ENCODE measurements at regions not wholly inside any gene's neighbourhood (a gene's known extent, or its start where the extent isn't known, plus 50 kb on each side); places are given as distances from the start of the nearest gene placed in this dataset.

DNA sequence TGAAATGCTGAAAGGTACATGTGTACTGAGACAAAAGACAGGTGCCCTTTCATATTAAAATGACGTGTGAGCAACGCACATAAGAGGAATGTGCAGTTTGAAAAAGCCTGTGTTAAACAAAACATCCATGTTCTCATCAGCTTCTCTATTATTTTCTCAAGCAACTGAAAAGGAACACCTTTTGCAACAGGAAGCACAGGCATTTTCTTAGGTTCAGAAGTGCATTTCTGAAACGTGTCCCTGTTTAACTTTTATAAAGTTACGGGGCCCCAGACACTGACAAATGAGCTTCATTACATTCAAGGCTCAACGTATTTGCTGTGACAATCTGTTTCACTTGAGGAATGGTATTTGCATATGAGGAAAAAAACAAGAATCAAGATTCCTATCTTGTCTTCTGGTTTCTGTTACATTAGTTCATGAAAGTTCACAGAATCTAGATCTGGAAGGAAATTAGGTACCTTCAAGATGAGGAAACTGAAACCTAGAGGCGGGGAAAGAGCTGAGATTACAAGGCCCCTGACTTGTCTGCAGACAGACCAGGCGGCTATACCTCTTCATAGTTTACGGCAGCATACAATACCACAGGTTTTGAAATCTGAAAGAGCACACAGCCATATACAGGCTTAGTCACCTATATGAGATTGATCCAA is 431.7 kb downstream of the KLF12 start:
- TF ChIP-seq, protein P1, sequence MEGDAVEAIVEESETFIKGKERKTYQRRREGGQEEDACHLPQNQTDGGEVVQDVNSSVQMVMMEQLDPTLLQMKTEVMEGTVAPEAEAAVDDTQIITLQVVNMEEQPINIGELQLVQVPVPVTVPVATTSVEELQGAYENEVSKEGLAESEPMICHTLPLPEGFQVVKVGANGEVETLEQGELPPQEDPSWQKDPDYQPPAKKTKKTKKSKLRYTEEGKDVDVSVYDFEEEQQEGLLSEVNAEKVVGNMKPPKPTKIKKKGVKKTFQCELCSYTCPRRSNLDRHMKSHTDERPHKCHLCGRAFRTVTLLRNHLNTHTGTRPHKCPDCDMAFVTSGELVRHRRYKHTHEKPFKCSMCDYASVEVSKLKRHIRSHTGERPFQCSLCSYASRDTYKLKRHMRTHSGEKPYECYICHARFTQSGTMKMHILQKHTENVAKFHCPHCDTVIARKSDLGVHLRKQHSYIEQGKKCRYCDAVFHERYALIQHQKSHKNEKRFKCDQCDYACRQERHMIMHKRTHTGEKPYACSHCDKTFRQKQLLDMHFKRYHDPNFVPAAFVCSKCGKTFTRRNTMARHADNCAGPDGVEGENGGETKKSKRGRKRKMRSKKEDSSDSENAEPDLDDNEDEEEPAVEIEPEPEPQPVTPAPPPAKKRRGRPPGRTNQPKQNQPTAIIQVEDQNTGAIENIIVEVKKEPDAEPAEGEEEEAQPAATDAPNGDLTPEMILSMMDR (conservative IDR thresholded peaks at IDR 0.05; ENCODE audit: low read length) = no peak
- no peak for DNase-seq (ENCODE audit: low read depth)
- no peak overlapping the region for H3K4me3 ChIP-seq (ENCODE audit: low read length)

DNA sequence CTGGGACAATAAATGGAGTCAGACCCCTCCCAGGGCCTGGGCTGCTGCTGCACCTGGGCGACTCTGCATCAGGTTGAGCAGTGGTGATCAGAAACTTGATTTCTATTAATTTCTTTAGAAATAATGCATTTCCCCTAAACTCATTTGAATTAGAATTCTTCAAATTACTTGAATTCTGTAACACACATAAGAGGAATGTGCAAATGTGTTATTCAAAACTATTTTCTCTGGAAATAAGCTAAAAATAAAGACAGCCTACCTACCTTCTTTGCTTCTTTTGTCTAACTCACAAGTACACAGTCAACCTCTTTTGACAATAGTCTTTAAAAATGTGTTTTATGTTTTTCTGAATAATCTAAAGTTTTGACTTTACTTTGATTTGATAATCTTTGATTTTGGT is 433.0 kb downstream of the KLF12 start:
- H3K4me3 ChIP-seq (ENCODE audit: low read length) = no peak overlapping the region
- TF ChIP-seq, protein P1 (conservative IDR thresholded peaks at IDR 0.05; ENCODE audit: low read length) = no peak
- DNase-seq (ENCODE audit: low read depth) = no peak

DNA sequence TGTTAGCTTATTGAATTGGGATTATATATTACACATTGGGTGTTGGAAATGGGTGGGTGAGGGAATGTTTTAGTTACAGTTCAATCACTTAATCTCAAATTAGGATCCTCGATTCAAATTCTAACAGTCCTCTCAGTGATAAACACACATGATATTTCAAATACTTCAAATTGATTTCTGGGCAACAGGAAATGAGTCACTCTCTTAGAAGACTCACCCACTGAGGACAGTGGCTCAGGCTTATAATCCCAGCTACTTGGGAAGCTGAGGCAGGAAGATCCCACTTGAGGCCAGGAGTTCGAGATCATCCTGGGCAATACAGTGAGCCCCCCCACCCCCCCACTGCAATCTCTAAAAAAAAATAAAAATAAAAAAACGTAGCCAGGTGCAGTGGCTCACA is 435.3 kb downstream of the KLF12 start:
- no peak overlapping the region for H3K4me3 ChIP-seq (ENCODE audit: low read length)
- TF ChIP-seq, protein P1 (conservative IDR thresholded peaks at IDR 0.05; ENCODE audit: low read length) = no peak
- peak; percentile 13 for DNase-seq (ENCODE audit: low read depth)

DNA sequence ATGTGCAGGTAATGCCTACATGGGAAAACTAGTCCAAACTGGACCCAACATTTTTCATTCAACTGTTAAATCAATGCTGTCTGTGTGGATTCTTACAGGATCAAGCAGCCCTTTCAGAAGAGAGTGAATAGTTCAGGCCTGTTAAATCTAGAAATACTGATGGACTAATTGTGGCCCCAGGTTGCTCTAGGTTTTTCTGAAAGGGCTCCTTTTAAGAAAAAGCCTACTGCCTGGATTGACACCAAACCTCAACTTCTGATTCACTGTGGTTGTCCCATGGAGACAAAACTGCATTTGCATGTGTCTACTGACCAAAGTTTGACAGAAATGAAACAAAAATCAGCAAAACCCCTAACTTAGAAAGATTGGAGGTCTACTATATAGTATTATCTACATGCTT is 437.0 kb downstream of the KLF12 start:
- no peak for DNase-seq (ENCODE audit: low read depth)
- no peak overlapping the region for H3K4me3 ChIP-seq (ENCODE audit: low read length)
- TF ChIP-seq, protein P1 (conservative IDR thresholded peaks at IDR 0.05; ENCODE audit: low read length) = no peak

DNA sequence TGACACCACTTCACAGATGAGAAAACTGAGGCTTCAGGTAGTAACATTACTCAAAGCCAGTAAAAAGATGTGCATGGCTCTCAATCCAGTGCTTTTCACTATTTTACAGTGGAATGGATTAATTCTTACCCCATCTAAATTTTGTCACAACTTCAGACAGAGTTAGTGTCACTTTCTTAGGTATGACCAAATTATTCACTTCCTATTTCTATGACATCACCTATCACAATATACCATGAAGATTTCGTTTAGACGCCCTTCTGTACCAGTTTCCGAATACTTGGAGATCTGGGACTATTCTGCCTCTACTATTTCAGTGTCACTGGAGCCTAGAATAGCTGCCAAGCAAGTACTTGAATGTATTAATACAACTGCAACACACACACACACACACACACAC is 437.5 kb downstream of the KLF12 start:
- TF ChIP-seq, protein P1 (conservative IDR thresholded peaks at IDR 0.05; ENCODE audit: low read length) = no peak
- H3K4me3 ChIP-seq (ENCODE audit: low read length) = no peak overlapping the region
- DNase-seq (ENCODE audit: low read depth) = no peak

DNA sequence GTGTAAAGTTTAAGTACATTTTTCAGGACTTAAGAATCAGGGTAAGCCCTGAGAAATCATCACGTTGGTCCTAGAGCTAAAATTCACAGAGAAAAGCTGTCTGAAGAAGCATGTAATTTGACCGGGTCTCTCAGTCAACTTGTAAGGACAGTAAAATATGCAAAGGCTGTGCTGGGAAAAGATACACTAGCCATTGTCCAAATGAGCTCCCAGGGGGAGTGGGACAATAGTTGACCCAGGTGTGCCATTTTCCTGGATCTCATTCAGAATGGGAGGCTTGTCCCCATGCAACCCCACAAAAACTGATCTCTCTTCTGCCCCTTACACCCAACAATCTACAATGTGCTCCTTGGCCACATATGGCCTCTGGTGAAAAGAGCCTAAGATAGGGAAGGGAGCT is 437.9 kb downstream of the KLF12 start:
- TF ChIP-seq, protein P1 (conservative IDR thresholded peaks at IDR 0.05; ENCODE audit: low read length) = no peak
- no peak for DNase-seq (ENCODE audit: low read depth)
- H3K4me3 ChIP-seq (ENCODE audit: low read length) = no peak overlapping the region

DNA sequence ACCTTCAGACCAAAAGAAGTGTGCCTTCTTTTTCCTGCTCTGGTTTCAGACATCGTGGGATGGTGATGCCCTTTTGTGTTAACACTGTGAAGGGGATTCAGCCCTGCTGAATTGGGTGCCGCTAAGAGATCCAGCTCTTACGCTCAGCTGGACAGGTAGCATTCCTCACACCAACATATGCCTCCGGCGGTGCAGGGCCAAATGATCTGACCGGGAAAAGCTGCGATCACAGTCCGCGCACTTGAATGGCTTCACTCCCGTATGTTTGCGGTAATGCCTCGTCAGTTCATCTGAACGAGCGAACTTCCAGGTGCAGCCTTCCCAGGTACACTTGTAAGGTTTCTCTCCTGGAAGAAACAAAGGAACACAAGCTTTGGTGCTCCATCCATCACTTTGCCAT is 438.9 kb downstream of the KLF12 start:
- DNase-seq (ENCODE audit: low read depth) = no peak
- TF ChIP-seq, protein P1 (conservative IDR thresholded peaks at IDR 0.05; ENCODE audit: low read length) = no peak
- no peak overlapping the region for H3K4me3 ChIP-seq (ENCODE audit: low read length)

All from AG10803 (cell line).